ENCODE measurements at regions not wholly inside any gene's neighbourhood (a gene's known extent, or its start where the extent isn't known, plus 50 kb on each side); places are given as distances from the start of the nearest gene placed in this dataset.
"Not testable (repeated sequence)": the region's sequence is repeated elsewhere in the genome, so short reads cannot be mapped to it uniquely, and the experiment has no call there.

DNA sequence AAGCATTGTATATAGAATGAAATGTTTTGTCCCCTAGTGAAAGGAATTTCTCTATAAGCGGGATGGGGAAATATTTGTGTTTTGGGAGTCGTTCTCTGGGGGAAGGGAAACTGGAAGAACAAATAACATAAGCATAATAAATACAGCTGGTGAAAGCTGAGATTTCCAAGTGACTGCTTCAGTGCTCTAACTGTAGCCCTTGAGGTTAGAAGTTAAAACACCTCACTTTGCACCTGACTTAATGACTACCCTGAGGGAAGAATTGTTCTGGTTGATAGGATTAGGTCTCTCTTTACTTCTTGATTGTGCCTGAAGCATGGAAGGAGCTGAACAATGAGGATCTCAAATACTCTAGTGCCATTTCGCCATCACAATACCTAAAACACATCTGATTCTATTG is 307.4 kb downstream of the MAN2A1 start:
- no peaks in the 10 kb centered on the region for H3K36me3 ChIP-seq (replicated peaks)
- no peak overlapping the region for H3K4me3 ChIP-seq (ENCODE audit: low read depth, low read length)
- in situ Hi-C loops (cut with HindIII; ENCODE audit: low pct_ligation_motif_present, low sequenced_read_pairs): no loop called here
- DNase-seq: no peak
- no peak overlapping the region for H3K27ac ChIP-seq
- no peaks in the 10 kb centered on the region for H3K27me3 ChIP-seq (replicated peaks)
- TF ChIP-seq, protein P1, sequence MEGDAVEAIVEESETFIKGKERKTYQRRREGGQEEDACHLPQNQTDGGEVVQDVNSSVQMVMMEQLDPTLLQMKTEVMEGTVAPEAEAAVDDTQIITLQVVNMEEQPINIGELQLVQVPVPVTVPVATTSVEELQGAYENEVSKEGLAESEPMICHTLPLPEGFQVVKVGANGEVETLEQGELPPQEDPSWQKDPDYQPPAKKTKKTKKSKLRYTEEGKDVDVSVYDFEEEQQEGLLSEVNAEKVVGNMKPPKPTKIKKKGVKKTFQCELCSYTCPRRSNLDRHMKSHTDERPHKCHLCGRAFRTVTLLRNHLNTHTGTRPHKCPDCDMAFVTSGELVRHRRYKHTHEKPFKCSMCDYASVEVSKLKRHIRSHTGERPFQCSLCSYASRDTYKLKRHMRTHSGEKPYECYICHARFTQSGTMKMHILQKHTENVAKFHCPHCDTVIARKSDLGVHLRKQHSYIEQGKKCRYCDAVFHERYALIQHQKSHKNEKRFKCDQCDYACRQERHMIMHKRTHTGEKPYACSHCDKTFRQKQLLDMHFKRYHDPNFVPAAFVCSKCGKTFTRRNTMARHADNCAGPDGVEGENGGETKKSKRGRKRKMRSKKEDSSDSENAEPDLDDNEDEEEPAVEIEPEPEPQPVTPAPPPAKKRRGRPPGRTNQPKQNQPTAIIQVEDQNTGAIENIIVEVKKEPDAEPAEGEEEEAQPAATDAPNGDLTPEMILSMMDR (IDR thresholded peaks at IDR 0.05; ENCODE audit: low read depth, low read length, missing control alignments): no peak

DNA sequence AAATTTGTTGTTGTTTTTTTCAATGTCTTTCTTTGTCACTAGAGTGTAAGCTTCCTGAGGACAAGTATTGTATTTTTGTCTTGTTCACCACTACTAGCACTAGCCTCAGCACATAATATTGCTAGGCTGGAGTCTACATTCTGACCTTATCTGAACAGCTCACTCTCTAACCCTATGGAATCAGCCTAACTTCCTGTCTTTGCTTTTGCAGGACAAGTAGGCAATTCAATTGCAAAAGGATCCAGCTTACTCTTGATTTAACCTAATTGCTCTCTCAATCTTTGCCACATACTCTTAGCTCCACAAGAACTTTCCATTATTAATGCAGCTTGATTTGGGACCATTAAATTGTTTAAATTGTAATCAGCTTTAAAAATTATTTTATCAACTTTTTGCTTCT is 308.5 kb downstream of the MAN2A1 start:
- no peak overlapping the region for H3K27ac ChIP-seq
- H3K4me3 ChIP-seq (ENCODE audit: low read depth, low read length): no peak overlapping the region
- no peaks in the 10 kb centered on the region for H3K36me3 ChIP-seq (replicated peaks)
- in situ Hi-C loops (cut with HindIII; ENCODE audit: low pct_ligation_motif_present, low sequenced_read_pairs): no loop called here
- H3K27me3 ChIP-seq (replicated peaks): no peaks in the 10 kb centered on the region
- no peak for DNase-seq
- TF ChIP-seq, protein P1 (IDR thresholded peaks at IDR 0.05; ENCODE audit: low read depth, low read length, missing control alignments): no peak

DNA sequence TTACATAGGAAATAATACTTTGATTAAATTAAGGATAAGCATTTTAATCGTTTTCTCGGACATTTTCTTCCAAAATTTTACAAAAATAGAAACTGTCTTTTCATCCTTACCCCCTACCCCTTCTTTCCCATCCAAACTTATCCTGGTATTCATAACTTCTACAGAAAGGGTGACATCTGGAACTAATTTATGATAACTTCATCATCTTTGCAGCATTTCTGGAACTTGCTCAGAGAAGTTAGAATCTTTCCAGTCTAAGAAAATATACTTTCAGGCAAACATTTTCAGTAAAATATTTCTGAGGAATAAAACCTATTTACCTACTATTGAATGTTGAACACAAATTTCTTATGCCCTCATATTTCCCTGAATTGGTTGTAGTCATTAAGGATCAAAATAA is 309.0 kb downstream of the MAN2A1 start:
- no peak for DNase-seq
- H3K4me3 ChIP-seq (ENCODE audit: low read depth, low read length): no peak overlapping the region
- in situ Hi-C loops (cut with HindIII; ENCODE audit: low pct_ligation_motif_present, low sequenced_read_pairs): no loop called here
- TF ChIP-seq, protein P1 (IDR thresholded peaks at IDR 0.05; ENCODE audit: low read depth, low read length, missing control alignments): no peak
- no peak overlapping the region for H3K27ac ChIP-seq
- no peaks in the 10 kb centered on the region for H3K27me3 ChIP-seq (replicated peaks)
- no peaks in the 10 kb centered on the region for H3K36me3 ChIP-seq (replicated peaks)

DNA sequence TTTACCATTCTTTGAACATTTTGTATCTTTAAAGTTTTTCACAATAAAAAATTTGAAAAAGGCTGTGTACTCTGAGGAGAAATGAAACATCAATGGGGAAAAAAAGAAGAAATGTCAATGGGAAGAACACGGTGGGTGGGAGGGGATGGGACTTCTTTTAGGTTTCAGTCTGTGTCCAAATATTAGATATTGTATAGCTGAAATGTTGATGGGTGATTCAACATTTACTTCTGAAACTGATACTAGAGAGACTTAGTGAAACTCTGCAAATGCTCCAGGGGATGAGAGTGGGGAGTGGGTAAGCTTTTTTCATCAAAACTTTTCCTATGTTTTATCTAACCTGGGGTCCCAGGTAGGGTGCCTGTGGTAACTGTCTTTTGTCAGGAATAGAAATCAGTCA is 311.9 kb downstream of the MAN2A1 start:
- Histone ChIP-seq H3K27ac (peak overlapping the region; percentile 60), H3K4me3 (ENCODE audit: low read depth, low read length) (no peak overlapping the region), H3K27me3 (replicated peaks) (no peaks in the 10 kb centered on the region), H3K36me3 (replicated peaks) (no peaks in the 10 kb centered on the region)
- DNase-seq: no peak
- TF ChIP-seq, protein P1 (IDR thresholded peaks at IDR 0.05; ENCODE audit: low read depth, low read length, missing control alignments): no peak
- in situ Hi-C loops (cut with HindIII; ENCODE audit: low pct_ligation_motif_present, low sequenced_read_pairs): no loop called here

DNA sequence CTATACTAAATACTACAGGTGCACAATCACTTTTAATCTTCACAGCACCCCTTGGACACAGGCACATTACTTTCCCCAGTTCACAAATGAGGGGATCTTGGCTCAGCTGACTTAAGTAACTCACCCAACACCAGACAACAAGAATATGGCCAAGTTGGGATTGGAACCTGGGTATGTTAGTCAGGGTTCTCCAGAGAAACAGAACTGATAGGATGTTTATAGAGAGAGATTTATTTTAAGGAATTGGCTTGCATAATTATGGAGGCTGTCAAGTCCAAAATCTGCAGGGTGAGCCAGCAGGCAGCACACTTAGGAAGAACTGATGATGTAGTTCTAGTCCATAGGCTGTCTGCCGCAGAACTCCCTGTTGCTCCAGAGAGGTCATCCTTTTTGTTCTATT is 312.9 kb downstream of the MAN2A1 start:
- in situ Hi-C loops (cut with HindIII; ENCODE audit: low pct_ligation_motif_present, low sequenced_read_pairs): no loop called here
- DNase-seq: no peak
- H3K36me3 ChIP-seq (replicated peaks): no peaks in the 10 kb centered on the region
- H3K27me3 ChIP-seq (replicated peaks): no peaks in the 10 kb centered on the region
- H3K27ac ChIP-seq: no peak overlapping the region
- TF ChIP-seq, protein P1 (IDR thresholded peaks at IDR 0.05; ENCODE audit: low read depth, low read length, missing control alignments): no peak
- no peak overlapping the region for H3K4me3 ChIP-seq (ENCODE audit: low read depth, low read length)

DNA sequence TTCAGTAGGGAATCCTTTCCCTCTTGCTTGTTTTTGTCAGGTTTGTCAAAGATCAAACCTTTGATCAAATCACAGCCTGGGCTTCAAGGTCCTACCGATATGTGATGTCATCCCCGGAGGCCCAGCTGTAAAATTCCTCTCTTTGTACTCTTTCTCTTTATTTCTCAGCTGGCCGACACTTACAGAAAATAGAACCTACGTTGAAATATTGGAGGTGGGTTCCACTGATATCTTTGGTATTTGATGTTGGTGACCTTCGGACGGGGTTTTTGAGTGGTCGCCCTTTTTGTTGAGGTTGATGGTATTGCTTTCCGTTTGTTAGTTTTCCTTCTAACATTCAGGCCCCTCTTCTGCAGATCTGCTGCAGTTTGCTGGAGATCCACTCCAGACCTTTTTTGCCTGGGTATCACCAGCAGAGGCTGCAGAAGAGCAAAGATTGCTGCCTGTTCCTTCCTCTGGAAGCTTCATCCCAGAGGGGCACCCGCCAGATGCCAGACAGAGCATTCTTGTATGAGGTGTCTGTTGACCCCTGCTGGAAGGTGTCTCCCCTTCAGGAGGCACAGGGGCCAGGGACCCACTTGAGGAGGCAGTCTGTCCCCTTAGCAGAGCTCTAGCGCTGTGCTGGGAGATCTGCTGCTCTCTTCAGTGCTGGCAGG is 316.3 kb downstream of the MAN2A1 start:
- in situ Hi-C loops (cut with HindIII; ENCODE audit: low pct_ligation_motif_present, low sequenced_read_pairs); H3K27me3 ChIP-seq (replicated peaks); DNase-seq; H3K36me3 ChIP-seq (replicated peaks); H3K4me3 ChIP-seq (ENCODE audit: low read depth, low read length); H3K27ac ChIP-seq: not testable (repeated sequence)

All from brain microvascular endothelial cell (primary cell).